ENCODE measurements at regions not wholly inside any gene's neighbourhood (a gene's known extent, or its start where the extent isn't known, plus 50 kb on each side); places are given as distances from the start of the nearest gene placed in this dataset.

DNA sequence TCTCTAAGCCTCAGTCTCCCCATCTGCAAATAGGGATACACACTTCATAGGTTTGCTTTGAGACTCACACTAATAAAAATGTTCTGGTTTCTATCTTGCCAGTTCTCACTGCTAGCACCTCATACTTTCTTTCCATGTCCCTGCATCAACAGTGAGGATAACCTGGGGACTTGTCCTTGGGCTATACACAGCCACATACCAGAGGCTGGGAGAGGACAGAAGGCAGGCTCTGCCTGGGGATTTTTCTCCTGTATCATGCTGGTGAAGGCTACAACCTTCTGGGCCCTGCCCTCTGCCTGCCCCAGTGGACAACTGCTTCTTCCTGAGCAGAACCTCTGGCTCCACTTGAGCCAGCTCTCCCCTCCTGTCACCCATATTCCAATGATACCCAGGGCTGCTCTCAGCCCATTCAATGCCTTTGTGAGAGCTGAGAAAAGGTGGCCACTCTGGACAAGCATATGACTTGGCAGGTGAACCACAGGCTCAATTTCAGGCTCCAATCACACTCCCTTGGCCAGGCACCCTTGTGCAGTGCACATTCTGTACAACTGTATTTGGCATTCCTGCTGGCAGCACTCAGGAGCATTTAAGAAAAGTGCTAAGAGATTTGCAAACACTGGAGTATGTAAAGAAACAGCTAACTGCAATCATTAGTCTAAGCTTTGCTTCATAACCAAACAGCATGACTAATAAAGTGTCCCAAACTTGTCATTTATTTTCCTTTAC lies 135.8 kb upstream of the VRK1 start:
- TF ChIP-seq, protein P1, sequence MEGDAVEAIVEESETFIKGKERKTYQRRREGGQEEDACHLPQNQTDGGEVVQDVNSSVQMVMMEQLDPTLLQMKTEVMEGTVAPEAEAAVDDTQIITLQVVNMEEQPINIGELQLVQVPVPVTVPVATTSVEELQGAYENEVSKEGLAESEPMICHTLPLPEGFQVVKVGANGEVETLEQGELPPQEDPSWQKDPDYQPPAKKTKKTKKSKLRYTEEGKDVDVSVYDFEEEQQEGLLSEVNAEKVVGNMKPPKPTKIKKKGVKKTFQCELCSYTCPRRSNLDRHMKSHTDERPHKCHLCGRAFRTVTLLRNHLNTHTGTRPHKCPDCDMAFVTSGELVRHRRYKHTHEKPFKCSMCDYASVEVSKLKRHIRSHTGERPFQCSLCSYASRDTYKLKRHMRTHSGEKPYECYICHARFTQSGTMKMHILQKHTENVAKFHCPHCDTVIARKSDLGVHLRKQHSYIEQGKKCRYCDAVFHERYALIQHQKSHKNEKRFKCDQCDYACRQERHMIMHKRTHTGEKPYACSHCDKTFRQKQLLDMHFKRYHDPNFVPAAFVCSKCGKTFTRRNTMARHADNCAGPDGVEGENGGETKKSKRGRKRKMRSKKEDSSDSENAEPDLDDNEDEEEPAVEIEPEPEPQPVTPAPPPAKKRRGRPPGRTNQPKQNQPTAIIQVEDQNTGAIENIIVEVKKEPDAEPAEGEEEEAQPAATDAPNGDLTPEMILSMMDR (IDR thresholded peaks at IDR 0.05), result no peak
- no peak for TF ChIP-seq POLR2A (IDR thresholded peaks at IDR 0.05)

Data from adrenal gland (tissue), 5 donors.